Activated naive CD8-positive, alpha-beta T cell treated with anti-CD3 and anti-CD28 coated beads for 36 hours (primary cell): ENCODE measurements at regions not wholly inside any gene's neighbourhood (a gene's known extent, or its start where the extent isn't known, plus 50 kb on each side); places are given as distances from the start of the nearest gene placed in this dataset.
"Not testable (repeated sequence)": the region's sequence is repeated elsewhere in the genome, so short reads cannot be mapped to it uniquely, and the experiment has no call there.

Experiments used
- DNase-seq: peaks from one replicate; pipeline ENCODE4 v3.0.0; 2021
- H3K27ac Mint-ChIP-seq: one replicate; pipeline ENCODE4 v1.8.0; 2022; ENCODE audit warnings: mild to moderate bottlenecking, moderate library complexity, mixed read lengths
- H3K27me3 Mint-ChIP-seq: one replicate; pipeline ENCODE4 v1.8.0; 2022; ENCODE audit warnings: mild to moderate bottlenecking, mixed read lengths
- H3K36me3 Mint-ChIP-seq: one replicate; pipeline ENCODE4 v1.8.0; 2021; ENCODE audit warnings: mild to moderate bottlenecking, mixed read lengths
- H3K4me1 Mint-ChIP-seq: one replicate; pipeline ENCODE4 v1.8.0; 2021; ENCODE audit warnings: mixed read lengths
- H3K4me3 Mint-ChIP-seq: one replicate; pipeline ENCODE4 v1.8.0; 2022; ENCODE audit warnings: mild to moderate bottlenecking, moderate library complexity, mixed read lengths
- H3K9me3 Mint-ChIP-seq: one replicate; pipeline ENCODE4 v1.8.0; 2022; ENCODE audit warnings: mixed read lengths

DNA sequence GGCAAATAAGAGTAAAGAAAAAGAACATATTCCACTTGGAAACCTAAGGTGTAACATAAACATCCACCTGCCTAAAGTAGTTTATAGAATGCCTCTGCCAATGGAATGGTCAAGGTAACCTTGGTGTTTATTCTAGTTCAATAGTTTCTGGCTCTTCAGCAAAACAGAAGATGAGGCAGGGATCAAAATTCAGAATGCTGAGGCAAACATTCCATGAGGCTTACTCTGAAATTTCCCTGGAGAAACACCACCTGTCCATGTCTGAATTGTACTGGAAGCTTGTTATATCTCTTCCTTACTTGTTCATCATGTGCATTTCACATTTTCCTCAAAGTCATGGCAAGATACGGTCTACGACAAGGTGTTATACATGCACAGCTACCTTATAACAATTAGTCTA lies 1862.4 kb upstream of the ACO1 start:
- no peak for DNase-seq
- H3K27me3 Mint-ChIP-seq, result no peaks in the 10 kb centered on the region
- peaks cover 1% of the 10 kb centered on the region for H3K9me3 Mint-ChIP-seq
- H3K27ac Mint-ChIP-seq, result no peak overlapping the region
- no peaks in the 10 kb centered on the region for H3K4me1 Mint-ChIP-seq
- H3K36me3 Mint-ChIP-seq, result no peaks in the 10 kb centered on the region
- H3K4me3 Mint-ChIP-seq, result no peak overlapping the region

DNA sequence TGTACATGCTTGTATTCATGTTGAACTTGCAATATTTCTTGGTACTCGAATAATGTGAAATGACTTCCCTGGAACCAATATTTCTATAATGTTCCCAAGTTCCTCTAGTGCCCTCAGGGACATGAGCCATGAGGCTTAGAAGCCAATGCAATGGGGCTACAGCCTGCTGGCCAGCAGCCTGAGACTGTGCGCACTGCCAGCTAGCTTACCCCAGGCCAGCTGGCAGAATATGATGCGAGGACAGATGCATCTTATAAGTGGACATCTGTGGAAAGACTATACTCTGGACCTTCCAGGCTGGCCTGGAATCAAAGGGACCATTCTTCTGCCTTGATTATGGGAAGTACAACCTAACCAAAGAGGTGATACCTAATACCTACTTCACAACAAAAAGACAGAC lies 1862.0 kb upstream of the ACO1 start:
- peaks cover 1% of the 10 kb centered on the region for H3K9me3 Mint-ChIP-seq
- H3K4me1 Mint-ChIP-seq, result no peaks in the 10 kb centered on the region
- H3K4me3 Mint-ChIP-seq, result no peak overlapping the region
- no peaks in the 10 kb centered on the region for H3K36me3 Mint-ChIP-seq
- DNase-seq, result no peak
- no peaks in the 10 kb centered on the region for H3K27me3 Mint-ChIP-seq
- no peak overlapping the region for H3K27ac Mint-ChIP-seq

DNA sequence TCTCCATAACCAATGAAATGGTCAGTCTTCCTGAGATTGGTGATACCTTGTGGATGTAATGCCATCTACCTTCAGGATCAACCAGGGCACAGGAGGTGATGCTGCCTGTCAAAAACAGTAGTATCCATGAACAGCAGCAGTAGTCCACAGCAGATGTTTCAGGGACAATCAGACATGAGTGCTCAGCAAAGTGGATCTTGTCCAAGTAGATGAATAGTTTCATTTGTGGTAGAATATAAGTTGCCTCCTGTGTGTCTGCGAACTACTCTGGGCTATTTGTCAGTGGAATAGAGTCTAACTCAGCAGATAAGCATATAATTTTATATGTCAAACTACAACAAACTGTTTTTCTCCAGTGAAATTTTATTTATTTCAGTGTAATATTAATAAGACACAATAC lies 1860.1 kb upstream of the ACO1 start:
- Mint-ChIP-seq H3K4me3 (no peak overlapping the region), H3K36me3 (no peaks in the 10 kb centered on the region), H3K27ac (no peak overlapping the region), H3K27me3 (no peaks in the 10 kb centered on the region), H3K4me1 (no peaks in the 10 kb centered on the region), H3K9me3 (no peaks in the 10 kb centered on the region)
- no peak for DNase-seq

DNA sequence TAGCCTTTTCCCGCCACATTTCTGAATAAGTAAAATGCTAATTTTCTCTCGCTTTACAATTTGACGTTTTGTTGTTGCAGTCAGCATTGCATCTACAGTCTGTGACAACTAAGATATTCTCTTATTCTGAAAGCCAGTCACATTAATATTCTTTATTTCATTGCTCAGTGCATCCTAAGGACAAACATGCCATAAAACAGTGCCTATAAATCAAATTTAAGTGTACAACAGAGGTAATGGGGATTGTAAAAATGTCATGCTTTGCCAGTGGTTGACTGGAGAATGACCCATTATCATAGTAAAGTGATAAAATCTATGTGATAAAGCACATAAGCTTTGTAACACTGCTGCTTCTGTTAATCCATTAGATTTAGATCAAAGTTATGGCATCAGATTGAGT lies 1850.0 kb upstream of the ACO1 start:
- Mint-ChIP-seq H3K4me3 (no peak overlapping the region), H3K9me3 (peaks cover 3% of the 10 kb centered on the region), H3K27me3 (no peaks in the 10 kb centered on the region)

DNA sequence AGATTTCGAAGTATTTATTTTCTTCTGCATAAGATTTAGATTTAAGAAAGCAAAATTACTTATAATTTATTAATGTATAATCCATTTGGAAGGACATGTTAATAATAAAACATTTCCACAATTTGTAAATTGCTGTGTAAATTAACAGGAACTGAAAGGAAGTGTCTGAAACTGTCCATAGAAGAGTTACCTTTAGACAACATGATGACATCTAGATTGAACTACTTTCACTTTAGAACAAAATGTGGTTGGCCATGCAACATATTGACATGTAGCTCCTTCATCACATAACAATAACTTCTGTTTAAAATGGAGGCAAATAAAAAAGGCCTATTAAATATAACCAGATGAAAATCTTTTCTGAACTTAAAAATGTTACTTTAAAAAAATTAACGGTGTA lies 1849.5 kb upstream of the ACO1 start:
- DNase-seq, result no peak
- H3K27me3 Mint-ChIP-seq, result no peaks in the 10 kb centered on the region
- no peak overlapping the region for H3K27ac Mint-ChIP-seq
- H3K4me3 Mint-ChIP-seq, result no peak overlapping the region
- no peaks in the 10 kb centered on the region for H3K36me3 Mint-ChIP-seq
- no peaks in the 10 kb centered on the region for H3K4me1 Mint-ChIP-seq
- H3K9me3 Mint-ChIP-seq, result peaks cover 3% of the 10 kb centered on the region

More for the DNA sequence above, 1850.0 kb upstream of the ACO1 start:
- Mint-ChIP-seq H3K27ac (no peak overlapping the region), H3K4me1 (no peaks in the 10 kb centered on the region), H3K36me3 (no peaks in the 10 kb centered on the region)
- no peak for DNase-seq

DNA sequence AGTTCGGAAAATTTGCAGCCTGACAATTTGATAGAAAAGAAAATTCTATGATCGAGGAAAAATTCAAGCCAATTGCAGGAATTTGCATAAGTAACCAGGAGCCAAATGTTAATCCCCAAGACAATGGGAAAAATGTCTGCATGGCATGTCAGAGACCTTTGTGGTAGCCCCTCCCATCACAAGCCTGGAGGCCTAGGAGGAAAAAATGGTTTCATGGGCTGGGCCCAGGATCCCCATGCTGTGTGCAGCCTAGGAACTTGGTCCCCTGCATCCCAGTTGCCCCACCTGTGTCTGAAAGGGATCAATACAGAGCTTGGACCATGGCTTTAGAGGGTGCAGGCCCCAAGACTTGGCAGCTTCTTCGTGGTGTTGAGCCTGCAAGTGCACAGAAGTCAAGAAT lies 1847.9 kb upstream of the ACO1 start:
- H3K27me3 Mint-ChIP-seq, result no peaks in the 10 kb centered on the region
- no peak overlapping the region for H3K4me3 Mint-ChIP-seq
- H3K36me3 Mint-ChIP-seq, result no peaks in the 10 kb centered on the region
- H3K4me1 Mint-ChIP-seq, result no peaks in the 10 kb centered on the region
- no peak for DNase-seq
- H3K27ac Mint-ChIP-seq, result no peak overlapping the region
- H3K9me3 Mint-ChIP-seq, result peaks cover 4% of the 10 kb centered on the region

DNA sequence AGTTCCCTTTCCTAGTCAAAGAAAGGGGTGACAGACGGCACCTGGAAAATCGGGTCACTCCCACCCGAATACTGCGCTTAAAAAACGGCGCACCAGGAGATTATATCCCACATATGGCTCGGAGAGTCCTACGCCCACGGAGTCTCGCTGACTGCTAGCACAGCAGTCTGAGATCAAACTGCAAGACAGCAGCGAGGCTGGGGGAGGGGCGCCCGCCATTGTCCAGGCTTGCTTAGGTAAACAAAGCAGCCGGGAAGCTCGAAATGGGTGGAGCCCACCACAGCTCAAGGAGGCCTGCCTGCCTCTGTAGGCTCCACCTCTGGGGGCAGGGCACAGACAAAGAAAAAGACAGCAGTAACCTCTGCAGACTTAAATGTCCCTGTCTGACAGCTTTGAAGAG lies 1844.7 kb upstream of the ACO1 start:
- H3K36me3 Mint-ChIP-seq, H3K9me3 Mint-ChIP-seq, H3K4me3 Mint-ChIP-seq, H3K27ac Mint-ChIP-seq, H3K27me3 Mint-ChIP-seq, DNase-seq, H3K4me1 Mint-ChIP-seq: not testable (repeated sequence)

DNA sequence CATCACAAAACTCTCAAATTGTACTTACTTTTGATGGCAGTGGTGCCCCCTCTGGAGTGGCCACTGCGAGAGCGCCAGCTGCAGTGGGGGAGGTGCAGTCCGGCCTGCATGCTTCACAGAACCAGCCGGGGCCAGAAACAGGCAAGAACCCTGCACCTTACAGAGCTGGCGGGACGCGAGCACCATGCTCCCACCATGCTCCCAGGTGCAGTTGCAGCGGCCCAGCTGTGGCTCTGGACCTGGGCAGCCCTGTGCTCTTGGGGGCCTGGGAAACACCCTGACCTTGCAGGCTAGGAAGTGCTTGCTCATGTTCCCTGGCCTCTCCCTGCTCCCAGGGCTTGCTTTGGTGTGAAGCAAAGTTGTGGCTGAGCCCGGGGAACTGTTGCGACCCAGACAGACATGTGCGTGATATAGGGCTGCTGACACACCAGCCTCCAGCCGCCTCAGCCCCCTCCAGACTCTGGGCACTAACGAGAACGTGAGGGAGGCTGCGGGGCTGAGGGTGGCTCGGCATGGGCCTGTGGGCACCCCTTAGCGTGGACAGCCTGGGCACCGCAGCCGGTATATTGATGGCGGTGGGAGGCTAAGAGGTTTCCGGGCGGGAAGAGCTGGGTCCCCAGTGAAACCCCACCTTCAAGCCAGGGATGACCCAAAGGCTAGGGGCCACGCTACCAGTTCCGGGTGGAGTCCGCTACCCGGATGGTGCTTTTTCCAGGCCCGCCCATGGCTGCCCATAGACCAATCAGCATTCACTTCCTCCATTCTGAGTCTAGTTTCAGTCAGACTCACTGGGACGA lies 1809.9 kb upstream of the ACO1 start:
- H3K27me3 Mint-ChIP-seq, result no peaks in the 10 kb centered on the region
- H3K27ac Mint-ChIP-seq, result no peak overlapping the region
- no peaks in the 10 kb centered on the region for H3K4me1 Mint-ChIP-seq
- no peaks in the 10 kb centered on the region for H3K9me3 Mint-ChIP-seq
- DNase-seq, result no peak
- H3K4me3 Mint-ChIP-seq, result no peak overlapping the region
- H3K36me3 Mint-ChIP-seq, result no peaks in the 10 kb centered on the region

DNA sequence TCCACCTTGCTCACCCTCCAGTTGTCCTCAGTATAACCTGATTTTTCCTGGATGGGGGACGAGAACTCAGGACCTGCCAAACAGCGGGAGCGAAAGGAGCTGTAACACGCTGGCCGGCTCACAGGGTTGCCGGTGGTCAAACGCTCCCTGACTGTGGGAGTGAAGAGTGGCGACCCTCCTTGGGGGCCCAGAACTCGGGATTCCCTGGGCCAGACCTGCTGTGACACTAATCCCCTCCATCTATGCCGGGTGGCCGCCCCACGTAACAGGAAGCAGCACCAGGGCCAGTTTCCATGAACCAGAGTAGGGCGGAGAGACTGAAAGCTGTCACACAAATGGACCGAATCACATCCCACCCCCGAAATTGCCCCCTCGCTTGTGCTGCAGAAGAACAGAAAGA lies 1809.2 kb upstream of the ACO1 start:
- DNase-seq, result no peak
- Mint-ChIP-seq H3K36me3 (no peaks in the 10 kb centered on the region), H3K27ac (no peak overlapping the region), H3K4me1 (no peaks in the 10 kb centered on the region), H3K27me3 (no peaks in the 10 kb centered on the region), H3K9me3 (no peaks in the 10 kb centered on the region), H3K4me3 (no peak overlapping the region)

DNA sequence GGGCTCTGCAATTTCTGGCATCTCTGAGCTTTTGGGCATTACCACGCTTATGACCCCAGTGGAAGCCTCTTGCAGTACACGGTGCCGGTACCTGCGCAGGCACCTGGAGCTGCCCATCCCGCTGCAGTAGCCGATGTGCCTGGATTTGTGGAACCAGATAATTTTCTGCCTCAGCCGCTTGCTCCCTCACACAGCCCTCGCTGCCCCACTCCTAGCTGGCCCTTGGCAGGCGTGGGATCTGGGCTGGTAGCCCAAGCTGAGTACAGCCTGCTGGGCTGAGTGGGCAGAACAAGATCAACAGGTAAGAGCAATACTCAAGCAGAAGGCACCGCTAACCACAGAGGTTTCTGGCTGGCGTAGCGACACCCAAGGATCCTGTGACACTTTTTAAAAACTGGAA lies 1808.8 kb upstream of the ACO1 start:
- no peaks in the 10 kb centered on the region for H3K9me3 Mint-ChIP-seq
- H3K4me1 Mint-ChIP-seq, result no peaks in the 10 kb centered on the region
- no peak for DNase-seq
- no peaks in the 10 kb centered on the region for H3K36me3 Mint-ChIP-seq
- H3K27ac Mint-ChIP-seq, result no peak overlapping the region
- no peaks in the 10 kb centered on the region for H3K27me3 Mint-ChIP-seq
- no peak overlapping the region for H3K4me3 Mint-ChIP-seq

DNA sequence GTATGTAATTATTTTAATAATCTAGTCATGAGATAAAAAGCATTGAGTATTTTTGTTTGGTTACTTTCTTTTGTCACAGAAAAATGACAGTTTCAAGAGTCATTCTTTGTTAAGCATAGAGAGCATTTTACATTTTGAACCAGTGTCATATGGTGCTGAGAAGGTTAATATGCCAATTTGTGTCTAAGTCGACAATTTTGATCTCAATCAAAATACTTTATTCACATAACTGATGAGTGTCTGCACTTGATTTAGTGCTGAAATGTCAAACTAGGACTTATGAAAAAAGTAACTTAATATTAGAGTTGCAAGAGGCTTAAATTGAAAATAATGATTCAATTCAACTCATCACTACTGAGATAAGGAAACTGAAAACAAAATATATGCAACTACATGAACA lies 1804.6 kb upstream of the ACO1 start:
- H3K36me3 Mint-ChIP-seq, result no peaks in the 10 kb centered on the region
- H3K9me3 Mint-ChIP-seq, result no peaks in the 10 kb centered on the region
- H3K27ac Mint-ChIP-seq, result no peak overlapping the region
- no peaks in the 10 kb centered on the region for H3K27me3 Mint-ChIP-seq
- DNase-seq, result no peak
- no peaks in the 10 kb centered on the region for H3K4me1 Mint-ChIP-seq
- H3K4me3 Mint-ChIP-seq, result no peak overlapping the region

DNA sequence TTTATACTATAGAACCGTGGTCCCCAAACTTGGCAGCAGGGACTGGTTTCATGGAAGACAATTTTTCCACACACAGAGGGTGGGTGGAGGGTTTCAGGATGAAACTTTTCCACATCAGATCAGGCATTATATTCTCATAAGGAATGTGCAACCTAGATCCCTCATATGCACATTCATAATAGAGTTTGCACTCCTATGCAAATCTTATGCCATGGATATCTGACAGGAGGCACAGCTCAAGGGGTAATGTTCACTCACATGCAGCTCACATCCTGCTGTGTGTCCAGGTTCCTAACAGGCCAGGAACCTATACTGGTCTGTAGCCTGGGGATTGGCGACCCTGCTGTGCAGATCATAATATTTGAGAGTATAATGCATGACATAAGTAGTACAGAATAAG lies 1802.2 kb upstream of the ACO1 start:
- Mint-ChIP-seq H3K9me3 (no peaks in the 10 kb centered on the region), H3K27ac (no peak overlapping the region), H3K27me3 (no peaks in the 10 kb centered on the region)

DNA sequence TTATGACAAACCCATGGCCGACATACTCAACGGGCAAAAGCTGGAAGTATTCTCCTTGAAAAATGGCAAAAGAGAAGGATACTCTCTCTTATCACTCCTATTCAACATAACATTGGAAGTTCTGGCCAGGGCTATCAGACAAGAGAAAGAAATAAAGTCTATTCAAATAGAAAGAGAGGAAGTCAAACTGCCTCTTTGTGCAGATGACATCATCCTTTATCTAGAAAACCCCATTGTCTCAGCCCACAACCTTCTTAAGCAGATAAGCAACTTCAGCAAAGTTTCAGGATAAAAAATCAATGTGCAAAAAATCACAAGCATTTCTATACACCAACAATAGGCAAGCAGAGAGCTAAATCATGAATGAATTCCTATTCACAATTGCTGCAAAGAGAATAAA lies 1799.9 kb upstream of the ACO1 start:
- no peak for DNase-seq

More for the DNA sequence above, 1802.2 kb upstream of the ACO1 start:
- Mint-ChIP-seq H3K36me3 (no peaks in the 10 kb centered on the region), H3K4me1 (no peaks in the 10 kb centered on the region), H3K4me3 (no peak overlapping the region)
- DNase-seq, result no peak

DNA sequence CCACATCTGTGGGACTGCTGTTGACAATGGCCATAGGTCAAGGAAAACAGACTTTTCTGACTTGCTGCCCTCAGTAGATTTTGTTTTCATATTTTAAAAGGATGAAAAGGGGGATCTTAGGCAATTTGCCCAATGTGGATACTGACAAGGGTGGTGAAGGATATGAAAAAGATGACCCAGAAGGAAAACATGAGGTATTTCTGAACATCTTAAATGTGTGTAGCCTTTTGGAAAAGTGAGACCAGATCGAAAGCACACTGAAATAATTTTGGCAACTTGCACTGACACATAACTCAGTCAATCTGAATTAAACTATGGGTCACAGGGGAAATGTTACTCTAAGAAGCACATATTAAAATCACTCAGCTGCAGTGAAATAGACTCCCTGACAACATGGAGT lies 1793.0 kb upstream of the ACO1 start:
- H3K27ac Mint-ChIP-seq, result no peak overlapping the region
- H3K36me3 Mint-ChIP-seq, result no peaks in the 10 kb centered on the region
- no peaks in the 10 kb centered on the region for H3K9me3 Mint-ChIP-seq
- DNase-seq, result no peak
- no peak overlapping the region for H3K4me3 Mint-ChIP-seq
- H3K27me3 Mint-ChIP-seq, result no peaks in the 10 kb centered on the region
- H3K4me1 Mint-ChIP-seq, result no peaks in the 10 kb centered on the region

More for the DNA sequence above, 1799.9 kb upstream of the ACO1 start:
- Mint-ChIP-seq H3K27ac (no peak overlapping the region), H3K4me1 (no peaks in the 10 kb centered on the region), H3K27me3 (no peaks in the 10 kb centered on the region), H3K36me3 (no peaks in the 10 kb centered on the region), H3K4me3 (no peak overlapping the region), H3K9me3 (no peaks in the 10 kb centered on the region)

DNA sequence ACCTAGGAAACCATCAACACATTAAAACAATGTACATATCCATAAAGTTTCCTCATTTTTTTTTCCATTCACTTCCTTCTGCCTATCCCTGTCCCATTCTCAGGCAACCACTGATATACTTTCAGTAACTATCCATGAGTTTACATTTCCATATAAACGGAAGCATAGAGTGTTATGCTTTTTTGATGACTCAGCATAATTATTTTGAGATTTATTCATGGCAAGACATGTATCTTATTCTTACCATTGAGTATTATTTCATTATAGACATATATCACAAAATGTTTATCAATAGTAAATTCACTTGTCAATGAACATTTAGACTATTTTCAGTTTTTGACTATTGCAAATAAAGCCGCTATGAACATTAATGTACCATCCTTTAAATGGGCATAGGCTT lies 1786.8 kb upstream of the ACO1 start:
- no peak overlapping the region for H3K27ac Mint-ChIP-seq

DNA sequence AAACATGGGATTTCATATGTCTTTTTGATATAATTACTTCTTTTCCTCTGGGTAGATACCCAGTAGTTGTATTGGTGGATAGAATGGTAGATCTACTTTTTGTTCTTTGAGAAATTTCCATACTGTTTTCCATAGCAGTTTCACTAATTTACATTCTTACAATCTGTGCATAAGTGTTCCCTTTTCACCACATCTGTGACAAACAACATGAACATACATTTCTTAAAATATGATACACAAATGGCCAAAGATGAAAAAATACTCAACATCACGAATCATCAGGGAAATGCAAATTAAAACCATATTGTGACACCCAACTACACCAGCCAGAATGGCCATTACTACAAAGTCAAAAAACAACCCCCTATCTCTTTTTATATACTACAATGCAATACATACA lies 1778.5 kb upstream of the ACO1 start:
- Mint-ChIP-seq H3K36me3 (no peaks in the 10 kb centered on the region), H3K27me3 (no peaks in the 10 kb centered on the region), H3K27ac (no peak overlapping the region), H3K4me3 (no peak overlapping the region), H3K9me3 (peaks cover 7% of the 10 kb centered on the region), H3K4me1 (no peaks in the 10 kb centered on the region)
- no peak for DNase-seq

More for the DNA sequence above, 1786.8 kb upstream of the ACO1 start:
- Mint-ChIP-seq H3K36me3 (no peaks in the 10 kb centered on the region), H3K4me1 (no peaks in the 10 kb centered on the region), H3K4me3 (no peak overlapping the region), H3K27me3 (no peaks in the 10 kb centered on the region), H3K9me3 (peaks cover 7% of the 10 kb centered on the region)
- DNase-seq, result no peak
